HG02623 (cell line): ENCODE measurements at regions not wholly inside any gene's neighbourhood (a gene's known extent, or its start where the extent isn't known, plus 50 kb on each side); places are given as distances from the start of the nearest gene placed in this dataset.

Source experiments
- ATAC-seq: cut with Tn5 transposase; IDR thresholded peaks from one replicate; pipeline ENCODE4 v1.9.1; 2021; ENCODE audit warnings: moderate library complexity; ENCODE audit not compliant: unreplicated experiment

- ATAC-seq = no peak
Measured at GRCh38 chr2:6495466-6495865, 370.2 kb downstream of the CMPK2 start.

GRCh38 chr2:6496376-6496775 lies 369.3 kb downstream of the CMPK2 start:
- ATAC-seq = no peak

DNA sequence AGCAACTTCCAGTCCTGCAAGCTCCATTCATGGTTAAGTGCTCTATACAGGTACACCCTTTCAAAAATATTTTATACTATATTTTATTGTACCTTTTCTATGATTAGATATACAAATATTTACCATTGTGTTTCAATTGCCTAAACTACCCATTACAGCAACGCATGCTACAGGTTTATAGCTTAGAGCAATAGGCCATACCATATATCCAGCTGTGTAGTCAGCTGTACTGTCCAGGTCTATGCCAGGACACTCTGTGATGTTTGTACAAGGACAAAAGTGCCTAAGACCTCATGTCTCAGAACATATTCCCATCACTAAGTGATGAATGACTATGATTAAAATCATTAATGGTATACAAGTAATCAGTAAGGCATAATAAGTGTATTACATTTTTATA lies 368.7 kb downstream of the CMPK2 start:
- ATAC-seq = no peak

GRCh38 chr2:6498841-6499240 lies 366.9 kb downstream of the CMPK2 start:
- no peak for ATAC-seq

GRCh38 chr2:6499691-6500090 lies 366.0 kb downstream of the CMPK2 start:
- no peak for ATAC-seq

- no peak for ATAC-seq
Measured at GRCh38 chr2:6506361-6506794, 359.3 kb downstream of the CMPK2 start.

DNA sequence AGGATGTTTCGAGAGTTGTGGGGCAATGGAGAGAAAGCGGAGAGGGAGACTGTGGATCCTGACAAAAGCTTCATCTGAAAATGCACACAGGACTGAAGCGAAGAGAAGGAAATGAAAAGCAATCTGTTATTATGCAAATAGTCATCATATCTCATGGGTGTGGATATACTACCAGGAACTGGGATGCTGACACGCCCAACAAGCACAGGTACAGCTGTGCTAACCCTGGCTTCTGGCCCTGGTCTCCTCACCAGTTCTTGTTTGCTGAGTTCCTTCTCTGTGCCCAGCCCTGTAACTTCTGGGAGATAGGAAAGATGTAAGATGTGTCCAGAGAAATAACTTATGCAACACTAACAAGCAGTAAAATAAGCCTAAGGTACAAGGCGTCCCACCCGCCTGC lies 358.8 kb downstream of the CMPK2 start:
- no peak for ATAC-seq

- no peak for ATAC-seq
Measured at GRCh38 chr2:6510532-6510931, 355.2 kb downstream of the CMPK2 start.

DNA sequence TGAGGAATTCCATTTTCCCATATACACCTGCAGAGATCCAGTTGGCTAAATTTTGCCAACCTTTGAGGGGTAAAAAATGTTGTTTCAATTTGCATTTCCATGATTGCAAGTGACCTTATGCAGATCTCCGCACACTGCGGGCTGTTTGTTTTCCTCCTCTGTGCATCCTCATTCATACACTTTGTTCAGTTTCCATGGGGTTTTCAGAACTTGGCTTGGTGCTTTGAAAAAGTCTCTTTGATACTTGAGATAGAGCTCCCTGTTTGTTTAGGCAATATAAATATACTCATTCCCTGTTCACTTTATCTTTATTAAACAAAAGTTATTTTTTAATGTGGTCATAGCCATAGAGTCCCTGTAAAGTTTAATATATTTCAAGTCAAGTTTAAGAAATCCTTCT lies 353.1 kb downstream of the CMPK2 start:
- ATAC-seq = no peak

- no peak for ATAC-seq
Measured at GRCh38 chr2:6516674-6517073, 349.0 kb downstream of the CMPK2 start.

DNA sequence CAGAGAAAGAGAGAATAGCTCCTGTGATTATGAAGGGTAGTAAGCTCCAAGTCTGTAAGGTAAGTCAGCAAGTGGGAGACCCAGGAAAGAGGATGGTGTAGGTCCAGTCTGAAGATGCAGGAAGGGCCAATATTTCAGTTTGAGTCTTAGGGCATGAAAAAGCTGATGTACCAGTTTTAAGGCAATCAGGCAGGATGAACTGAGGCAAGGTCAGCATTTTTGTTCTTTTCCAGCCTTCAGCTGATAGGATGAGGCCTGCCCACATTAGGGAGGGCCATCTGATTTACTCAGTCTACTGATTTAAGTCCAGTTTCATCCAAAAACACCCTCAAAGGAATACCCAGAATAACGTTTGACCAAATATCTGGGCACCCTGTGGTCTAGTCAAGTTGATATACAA lies 347.3 kb downstream of the CMPK2 start:
- no peak for ATAC-seq

- no peak for ATAC-seq
Measured at GRCh38 chr2:6523476-6523875, 342.2 kb downstream of the CMPK2 start.

DNA sequence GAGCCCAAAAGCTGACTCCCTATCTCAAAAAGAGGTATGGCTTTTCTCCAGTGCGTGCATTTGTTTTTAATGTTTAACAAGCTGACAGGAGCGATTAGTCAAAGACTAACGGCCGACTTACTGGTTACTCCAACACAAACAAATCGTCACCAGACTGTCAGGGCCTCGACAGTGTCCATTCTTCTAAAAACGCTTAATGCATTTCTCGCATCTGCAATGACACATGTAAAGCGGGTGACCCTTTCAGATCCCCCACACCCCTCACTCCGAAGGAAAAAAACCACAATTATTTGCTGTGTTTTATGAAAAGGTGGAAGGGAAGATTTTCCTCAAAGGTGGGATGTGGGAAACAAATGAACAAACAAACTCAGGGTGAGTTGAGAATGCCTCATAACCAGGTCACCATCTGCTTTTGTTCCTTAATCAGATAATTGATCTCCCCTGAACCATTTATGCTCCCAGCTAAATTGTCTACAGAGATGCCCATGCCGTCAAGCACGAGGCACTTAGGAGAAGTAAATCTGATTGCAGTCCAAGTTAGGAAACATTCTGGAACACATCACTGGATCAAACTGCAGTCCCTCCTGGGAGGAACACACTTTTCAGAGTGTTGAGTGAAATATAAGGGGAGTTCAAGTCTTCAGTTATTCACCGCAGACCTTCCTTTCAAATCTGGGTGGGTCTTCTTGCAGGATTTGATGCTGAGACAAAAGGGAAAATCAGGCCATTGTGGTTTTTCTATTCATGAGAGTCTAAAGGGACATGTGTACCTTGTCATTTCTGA lies 340.8 kb downstream of the CMPK2 start:
- ATAC-seq = no peak

GRCh38 chr2:6525475-6525964 lies 340.2 kb downstream of the CMPK2 start:
- no peak for ATAC-seq

DNA sequence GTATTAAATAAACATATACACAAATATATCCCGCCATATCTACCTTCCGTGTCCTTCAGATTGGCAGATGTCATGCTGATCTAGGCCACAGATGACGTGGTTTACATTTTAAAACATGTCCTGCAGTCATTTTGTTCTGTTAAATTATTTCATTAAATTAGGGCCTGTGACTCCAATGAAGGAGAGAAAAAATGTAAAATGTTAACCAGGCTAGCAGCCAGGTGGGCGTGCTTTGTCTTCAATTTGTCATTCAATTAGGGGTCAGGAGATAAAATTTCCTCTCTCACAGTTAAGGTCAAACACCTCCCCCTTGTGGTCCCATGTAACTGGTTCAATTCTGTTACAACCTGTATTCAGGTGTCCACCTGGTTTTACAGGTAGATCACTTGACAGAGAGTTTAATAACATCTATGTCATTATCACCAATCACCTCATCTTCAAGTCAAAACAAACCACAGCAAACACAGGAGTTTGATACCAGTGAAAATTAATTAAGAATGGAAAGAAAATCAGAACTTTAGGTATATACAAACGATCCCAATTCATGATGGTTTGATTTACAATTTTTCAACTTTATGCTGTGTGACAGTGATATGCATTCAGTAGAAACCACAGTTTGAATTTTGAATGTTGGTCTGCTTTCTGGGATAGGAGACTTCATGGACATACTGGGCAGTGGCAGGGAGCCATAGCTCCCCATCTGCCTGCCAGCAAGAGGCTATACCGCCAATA lies 339.4 kb downstream of the CMPK2 start:
- ATAC-seq = no peak

DNA sequence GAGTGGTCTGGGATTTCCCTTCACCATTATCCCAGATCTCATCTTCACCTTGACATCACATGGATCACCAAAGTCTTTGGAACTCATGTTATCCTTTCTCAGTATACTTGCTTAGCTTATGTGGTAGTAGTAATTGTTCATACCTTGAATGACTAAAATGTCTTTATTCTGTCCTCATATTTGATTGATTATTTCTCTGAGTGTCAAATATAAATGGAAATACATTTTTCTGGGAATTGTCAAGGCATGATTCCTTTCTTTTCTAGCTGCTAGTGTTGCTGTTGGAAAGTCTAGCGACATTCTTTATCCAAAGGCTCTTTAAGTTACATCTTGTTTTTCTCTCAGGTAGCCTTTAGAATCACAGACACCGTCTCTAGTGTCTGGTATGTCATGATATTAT lies 334.4 kb downstream of the CMPK2 start:
- no peak for ATAC-seq

DNA sequence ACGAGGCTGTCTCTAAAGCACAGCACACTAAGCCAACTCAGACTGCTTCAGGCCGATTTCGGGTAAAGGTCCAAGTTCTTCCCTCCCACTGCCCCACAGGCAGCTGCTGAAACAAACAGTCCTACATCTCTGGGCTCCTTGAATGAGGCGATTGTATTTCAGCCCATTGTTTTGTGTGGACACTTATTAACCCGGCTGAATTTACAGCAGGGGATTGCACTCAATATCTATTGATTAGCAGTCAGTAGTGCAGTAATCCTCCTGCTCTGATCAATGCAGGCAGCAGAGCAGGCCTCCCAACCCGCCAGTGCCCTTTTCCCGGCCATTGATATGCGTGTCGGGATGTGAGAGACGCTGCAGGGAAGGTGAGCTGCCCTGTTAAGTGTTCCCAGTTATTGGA lies 330.1 kb downstream of the CMPK2 start:
- no peak for ATAC-seq

GRCh38 chr2:6538607-6539006 lies 327.1 kb downstream of the CMPK2 start:
- no peak for ATAC-seq

- ATAC-seq = no peak
Measured at GRCh38 chr2:6545336-6545735, 320.4 kb downstream of the CMPK2 start.

GRCh38 chr2:6545795-6546194 lies 319.9 kb downstream of the CMPK2 start:
- ATAC-seq = no peak

DNA sequence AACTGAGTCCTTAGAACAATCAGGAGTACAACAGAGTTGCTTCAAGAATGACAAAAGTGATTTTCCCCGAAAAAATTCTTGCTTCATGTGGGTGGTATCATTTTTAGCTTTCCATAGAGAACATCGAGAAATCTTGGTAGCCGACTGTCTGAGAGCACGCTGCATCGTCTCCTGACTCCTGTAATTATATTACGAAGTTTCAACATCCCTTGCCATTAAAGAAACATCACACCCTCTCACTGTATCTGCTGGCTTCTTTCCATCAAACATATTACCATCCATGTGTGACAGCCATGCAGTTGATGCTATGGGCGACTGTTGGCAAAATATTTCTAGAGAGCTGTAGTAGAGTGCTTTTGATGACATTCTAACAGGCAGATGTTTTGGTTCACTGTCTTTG lies 311.2 kb downstream of the CMPK2 start:
- no peak for ATAC-seq

DNA sequence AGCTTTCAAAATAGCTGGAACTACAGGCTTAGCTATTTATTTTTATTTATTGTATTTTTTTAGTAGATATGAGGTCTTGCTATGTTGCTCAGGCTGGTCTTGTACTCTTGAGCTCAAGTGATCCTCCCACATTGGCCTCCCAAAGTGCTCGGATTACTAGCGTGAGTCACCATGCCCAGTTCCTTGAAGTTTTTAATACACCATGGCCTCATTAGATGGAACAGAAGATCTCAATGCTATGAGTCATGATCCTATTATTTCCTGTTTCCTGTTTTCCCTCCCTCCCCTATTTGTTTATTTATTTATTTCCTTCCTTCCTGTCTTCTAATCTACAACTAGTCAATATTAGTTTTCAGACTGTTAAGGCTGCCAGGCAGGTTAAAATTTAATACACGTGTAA lies 309.0 kb downstream of the CMPK2 start:
- no peak for ATAC-seq
